Superior temporal gyrus (tissue), 1 donor: ENCODE measurements at regions not wholly inside any gene's neighbourhood (a gene's known extent, or its start where the extent isn't known, plus 50 kb on each side); places are given as distances from the start of the nearest gene placed in this dataset.
"Not testable (repeated sequence)": the region's sequence is repeated elsewhere in the genome, so short reads cannot be mapped to it uniquely, and the experiment has no call there.

ENCODE experiments used
- DNase-seq: peaks from one replicate; pipeline ENCODE4 v3.0.0-alpha.2; 2016; ENCODE audit errors: extremely low spot score

- DNase-seq: no peak
These were observed 174.5 kb upstream of the TSC22D1 start for GRCh38 chr13:44750630-44751029.

- no peak for DNase-seq
These were observed 173.8 kb upstream of the TSC22D1 start for GRCh38 chr13:44749906-44750305.

- DNase-seq: no peak
These were observed 172.3 kb upstream of the TSC22D1 start for GRCh38 chr13:44748439-44748838.

GRCh38 chr13:44747179-44747578 lies 171.0 kb upstream of the TSC22D1 start:
- DNase-seq: no peak

- no peak for DNase-seq
These were observed 170.6 kb upstream of the TSC22D1 start for GRCh38 chr13:44746690-44747089.

- no peak for DNase-seq
These were observed 168.9 kb upstream of the TSC22D1 start for GRCh38 chr13:44744880-44745633.

GRCh38 chr13:44739539-44739938 lies 163.4 kb upstream of the TSC22D1 start:
- DNase-seq: no peak

GRCh38 chr13:44739120-44739519 lies 163.0 kb upstream of the TSC22D1 start:
- no peak for DNase-seq

GRCh38 chr13:44738463-44738862 lies 162.3 kb upstream of the TSC22D1 start:
- no peak for DNase-seq

- no peak for DNase-seq
These were observed 159.7 kb upstream of the TSC22D1 start for GRCh38 chr13:44735806-44736205.

- DNase-seq: no peak
These were observed 158.1 kb upstream of the TSC22D1 start for GRCh38 chr13:44734201-44734707.

GRCh38 chr13:44732503-44733098 lies 156.5 kb upstream of the TSC22D1 start:
- DNase-seq: no peak

- no peak for DNase-seq
These were observed 154.7 kb upstream of the TSC22D1 start for GRCh38 chr13:44730851-44731250.

GRCh38 chr13:44730099-44730498 lies 154.0 kb upstream of the TSC22D1 start:
- DNase-seq: no peak

- DNase-seq: not testable (repeated sequence)
These were observed 151.5 kb upstream of the TSC22D1 start for GRCh38 chr13:44727591-44727990.

GRCh38 chr13:44726778-44727177 lies 150.6 kb upstream of the TSC22D1 start:
- DNase-seq: no peak

GRCh38 chr13:44726214-44726613 lies 150.1 kb upstream of the TSC22D1 start:
- no peak for DNase-seq

GRCh38 chr13:44719857-44720671 lies 143.9 kb upstream of the TSC22D1 start:
- no peak for DNase-seq

- DNase-seq: no peak
These were observed 142.3 kb upstream of the TSC22D1 start for GRCh38 chr13:44718467-44718866.

GRCh38 chr13:44715287-44716230 lies 139.4 kb upstream of the TSC22D1 start:
- DNase-seq: no peak

- no peak for DNase-seq
These were observed 137.8 kb upstream of the TSC22D1 start for GRCh38 chr13:44713788-44714469.
